ENCODE measurements at regions not wholly inside any gene's neighbourhood (a gene's known extent, or its start where the extent isn't known, plus 50 kb on each side); places are given as distances from the start of the nearest gene placed in this dataset.

GRCh38 chr14:56905282-56905681, 95.0 kb upstream of the OTX2 start:
- TF ChIP-seq POLR2AphosphoS5 (IDR thresholded peaks at IDR 0.05; ENCODE audit: low read depth, low read length): no peak
- TF ChIP-seq POLR2A (IDR thresholded peaks at IDR 0.05; ENCODE audit: low read depth, low read length): no peak
- no peak for TF ChIP-seq TAF1 (IDR thresholded peaks at IDR 0.05; ENCODE audit: borderline replicate concordance, low read depth, low read length)

All from GM12892 (cell line).